ENCODE measurements at regions not wholly inside any gene's neighbourhood (a gene's known extent, or its start where the extent isn't known, plus 50 kb on each side); places are given as distances from the start of the nearest gene placed in this dataset.

DNA sequence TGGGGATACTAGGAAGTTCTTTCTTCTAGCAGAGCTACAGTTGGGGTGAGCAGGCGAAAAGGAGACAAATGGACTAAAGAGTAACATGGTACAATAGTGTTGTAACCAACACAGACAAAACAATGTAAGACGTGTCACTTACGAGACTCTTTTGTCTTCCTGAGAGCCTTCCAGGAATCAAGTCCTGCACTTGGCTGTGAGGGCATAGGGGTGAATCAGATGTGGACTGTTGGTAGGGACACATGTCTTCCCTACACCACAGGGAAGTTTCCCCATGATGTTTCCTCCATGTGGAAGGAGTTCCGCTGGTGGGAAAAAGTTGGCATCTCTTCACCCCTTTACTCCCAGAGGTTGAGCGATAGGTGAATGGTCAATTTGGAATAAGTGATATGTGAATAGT lies 364.7 kb downstream of the NUAK1 start:
- TF ChIP-seq CTCF (IDR thresholded peaks at IDR 0.05; ENCODE audit: insufficient read depth, low read length, poor library complexity, severe bottlenecking) (no peak), EZH2phosphoT487 (conservative IDR thresholded peaks at IDR 0.05; ENCODE audit: low read length) (no peak)
